T-helper 1 cell treated with Interleukin-12 subunit alpha and Interleukin-12 subunit beta and Interleukin-4 antibody, amounts not matched to agents 30 μg/mL and 1 μg/mL, for 36 hours (primary cell): ENCODE measurements at regions not wholly inside any gene's neighbourhood (a gene's known extent, or its start where the extent isn't known, plus 50 kb on each side); places are given as distances from the start of the nearest gene placed in this dataset.
"Not testable (repeated sequence)": the region's sequence is repeated elsewhere in the genome, so short reads cannot be mapped to it uniquely, and the experiment has no call there.

Experiments used
- H3K27ac Mint-ChIP-seq: one replicate; pipeline ENCODE4 v1.8.0; 2021; ENCODE audit warnings: mild to moderate bottlenecking, mixed read lengths
- H3K27me3 Mint-ChIP-seq: one replicate; pipeline ENCODE4 v1.8.0; 2021; ENCODE audit warnings: low read depth, mixed read lengths
- H3K36me3 Mint-ChIP-seq: one replicate; pipeline ENCODE4 v1.8.0; 2021; ENCODE audit warnings: low read depth, mixed read lengths
- H3K4me1 Mint-ChIP-seq: one replicate; pipeline ENCODE4 v1.8.0; 2021; ENCODE audit warnings: low read depth, mixed read lengths
- H3K4me3 Mint-ChIP-seq: one replicate; pipeline ENCODE4 v1.8.0; 2021; ENCODE audit warnings: mild to moderate bottlenecking, moderate library complexity, mixed read lengths
- H3K9me3 Mint-ChIP-seq: one replicate; pipeline ENCODE4 v1.8.0; 2021; ENCODE audit warnings: mixed read lengths

DNA sequence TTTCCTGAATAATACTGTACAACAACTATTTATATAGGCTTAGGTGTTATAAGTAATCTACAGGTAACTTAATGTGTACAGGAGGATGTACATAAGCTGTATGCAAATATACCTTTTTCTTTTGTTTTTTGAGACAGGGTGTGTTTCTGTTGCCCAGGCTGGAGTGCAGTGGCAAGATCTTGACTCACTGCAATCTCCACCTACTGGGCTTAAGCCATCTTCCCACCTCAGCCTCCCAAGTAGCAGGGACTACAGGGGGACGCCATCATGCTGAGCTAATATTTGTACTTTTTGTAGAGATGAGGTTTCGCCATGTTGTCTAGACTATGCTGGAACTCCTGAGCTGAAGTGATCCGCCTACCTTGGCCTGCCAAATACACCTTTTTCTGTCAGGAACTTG is 191.7 kb upstream of the ZNF217 start:
- Mint-ChIP-seq H3K4me1 (peaks cover 10% of the 10 kb centered on the region), H3K9me3 (no peaks in the 10 kb centered on the region), H3K27me3 (no peaks in the 10 kb centered on the region), H3K27ac (no peak overlapping the region), H3K36me3 (no peaks in the 10 kb centered on the region), H3K4me3 (no peak overlapping the region)

DNA sequence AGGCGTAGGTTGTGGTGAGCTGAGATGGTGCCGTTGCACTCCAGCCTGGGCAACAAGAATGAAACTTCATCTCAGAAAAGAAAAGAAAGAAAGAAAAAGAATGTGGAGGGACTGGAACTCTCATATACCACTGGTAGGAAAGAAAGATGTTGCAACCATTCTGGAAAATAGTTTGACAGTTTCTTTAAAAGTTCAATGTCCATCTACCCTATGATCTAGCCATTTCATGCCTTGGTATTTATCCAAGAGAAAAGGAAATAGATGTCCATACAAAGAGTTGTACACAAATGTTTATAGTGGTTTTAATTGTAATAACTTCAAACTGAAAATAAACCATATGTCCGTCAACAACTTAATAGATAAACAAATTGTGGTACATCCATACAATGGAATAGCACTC is 190.1 kb upstream of the ZNF217 start:
- no peaks in the 10 kb centered on the region for H3K27me3 Mint-ChIP-seq
- H3K9me3 Mint-ChIP-seq: no peaks in the 10 kb centered on the region
- H3K36me3 Mint-ChIP-seq: no peaks in the 10 kb centered on the region
- no peak overlapping the region for H3K27ac Mint-ChIP-seq
- H3K4me1 Mint-ChIP-seq: peaks cover 7% of the 10 kb centered on the region
- H3K4me3 Mint-ChIP-seq: no peak overlapping the region

DNA sequence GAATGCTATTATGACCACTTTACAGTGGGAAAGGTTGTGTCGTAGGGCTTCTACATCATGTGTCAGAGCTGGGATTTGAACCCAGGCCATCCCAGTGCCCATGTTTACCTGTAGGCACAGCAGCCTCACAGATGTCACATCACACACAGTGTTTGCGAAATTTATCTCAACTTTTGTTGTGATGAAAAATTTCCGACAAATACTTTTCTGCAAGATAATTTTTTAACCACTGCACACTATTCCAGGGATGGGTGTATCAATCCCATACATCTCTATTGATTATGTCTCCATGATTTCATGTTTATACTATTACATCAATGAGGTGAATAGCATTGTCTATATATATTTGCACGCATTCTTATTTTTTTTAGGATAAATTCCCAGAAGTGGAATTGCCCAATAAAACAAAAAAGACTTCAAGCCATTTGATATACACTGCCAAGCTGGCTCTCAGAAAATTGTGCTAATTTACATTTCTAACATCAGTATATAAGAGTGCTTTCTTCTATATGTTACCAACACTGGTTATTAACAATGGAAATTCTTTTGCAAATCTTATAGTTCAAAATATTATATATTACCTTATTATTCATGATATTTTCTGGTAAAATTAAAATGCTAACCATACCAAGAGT is 189.1 kb upstream of the ZNF217 start:
- Mint-ChIP-seq H3K4me1 (peaks cover 7% of the 10 kb centered on the region), H3K4me3 (no peak overlapping the region), H3K27me3 (no peaks in the 10 kb centered on the region), H3K36me3 (no peaks in the 10 kb centered on the region), H3K27ac (no peak overlapping the region), H3K9me3 (no peaks in the 10 kb centered on the region)

- Mint-ChIP-seq H3K27me3 (no peaks in the 10 kb centered on the region), H3K9me3 (no peaks in the 10 kb centered on the region), H3K4me3 (no peak overlapping the region), H3K36me3 (no peaks in the 10 kb centered on the region), H3K4me1 (peaks cover 2% of the 10 kb centered on the region), H3K27ac (no peak overlapping the region)
These were observed 186.2 kb upstream of the ZNF217 start for GRCh38 chr20:53779822-53780221.

DNA sequence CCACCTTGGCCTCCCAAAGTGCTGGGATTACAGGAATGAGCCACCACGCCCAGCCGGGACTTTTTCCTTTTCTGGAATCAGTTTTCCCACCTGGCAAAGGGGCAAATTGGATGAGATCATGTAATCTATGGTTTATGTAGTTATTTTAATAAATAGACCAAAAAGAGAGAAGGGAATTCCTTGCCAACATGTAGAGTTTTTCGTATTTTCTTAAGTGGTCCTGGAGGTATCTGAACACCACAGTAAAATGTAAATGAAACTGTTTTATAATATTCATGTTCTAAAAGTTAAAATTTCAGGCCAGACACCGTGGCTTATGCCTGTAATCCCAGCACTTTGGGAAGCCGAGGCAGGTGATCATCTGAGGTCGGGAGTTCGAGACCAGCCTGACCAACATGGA is 185.1 kb upstream of the ZNF217 start:
- Mint-ChIP-seq H3K27ac (no peak overlapping the region), H3K9me3 (no peaks in the 10 kb centered on the region), H3K36me3 (no peaks in the 10 kb centered on the region), H3K4me1 (peaks cover 2% of the 10 kb centered on the region), H3K27me3 (no peaks in the 10 kb centered on the region), H3K4me3 (no peak overlapping the region)

GRCh38 chr20:53778041-53778516 is 184.4 kb upstream of the ZNF217 start:
- H3K9me3 Mint-ChIP-seq: no peaks in the 10 kb centered on the region
- H3K4me1 Mint-ChIP-seq: peaks cover 2% of the 10 kb centered on the region
- H3K27ac Mint-ChIP-seq: no peak overlapping the region
- no peak overlapping the region for H3K4me3 Mint-ChIP-seq
- no peaks in the 10 kb centered on the region for H3K36me3 Mint-ChIP-seq
- H3K27me3 Mint-ChIP-seq: no peaks in the 10 kb centered on the region

DNA sequence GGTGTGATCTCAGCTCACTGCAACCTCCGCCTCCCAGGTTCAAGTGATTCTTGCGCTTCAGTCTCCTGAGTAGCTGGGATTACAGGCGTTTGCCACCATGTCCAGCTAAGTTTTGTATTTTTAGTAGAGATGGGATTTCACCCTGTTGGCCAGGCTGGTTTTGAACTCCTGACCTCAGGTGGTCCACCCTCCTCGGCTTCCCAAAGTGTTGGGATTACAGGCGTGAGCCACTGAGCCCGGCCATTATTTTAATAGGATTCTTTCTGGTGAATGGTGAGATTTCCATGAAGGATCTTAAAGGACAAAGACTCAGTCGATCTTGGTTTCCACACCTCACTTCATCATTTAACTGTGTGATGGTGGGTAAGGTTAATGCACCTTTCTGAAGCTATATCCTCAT is 183.8 kb upstream of the ZNF217 start:
- not testable (repeated sequence) for H3K4me3 Mint-ChIP-seq, H3K36me3 Mint-ChIP-seq, H3K27ac Mint-ChIP-seq, H3K9me3 Mint-ChIP-seq, H3K27me3 Mint-ChIP-seq, H3K4me1 Mint-ChIP-seq

DNA sequence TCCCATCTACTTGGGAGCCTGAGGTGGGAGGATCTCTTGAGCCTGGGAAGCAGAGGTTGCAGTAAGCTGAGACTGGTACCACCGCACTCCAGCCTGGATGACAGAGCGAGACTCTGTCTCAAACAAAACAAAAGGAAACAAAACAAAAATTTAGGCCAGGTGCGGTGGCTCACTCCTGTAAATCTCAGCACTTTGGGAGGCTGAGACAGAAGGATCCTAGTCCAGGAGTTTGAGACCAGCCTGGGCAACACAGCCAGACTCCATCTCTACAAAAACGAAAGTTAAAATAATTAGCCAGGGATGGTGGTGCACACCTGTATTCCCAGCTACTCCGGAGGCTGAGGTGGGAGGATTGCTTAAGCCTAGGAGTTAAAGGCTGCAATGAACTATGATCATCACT is 183.2 kb upstream of the ZNF217 start:
- H3K4me1 Mint-ChIP-seq: peaks cover 2% of the 10 kb centered on the region
- H3K27ac Mint-ChIP-seq: no peak overlapping the region
- no peaks in the 10 kb centered on the region for H3K36me3 Mint-ChIP-seq
- H3K4me3 Mint-ChIP-seq: no peak overlapping the region
- no peaks in the 10 kb centered on the region for H3K9me3 Mint-ChIP-seq
- no peaks in the 10 kb centered on the region for H3K27me3 Mint-ChIP-seq

- H3K36me3 Mint-ChIP-seq: no peaks in the 10 kb centered on the region
- H3K9me3 Mint-ChIP-seq: no peaks in the 10 kb centered on the region
- no peaks in the 10 kb centered on the region for H3K27me3 Mint-ChIP-seq
- no peak overlapping the region for H3K27ac Mint-ChIP-seq
- H3K4me1 Mint-ChIP-seq: peaks cover 2% of the 10 kb centered on the region
- no peak overlapping the region for H3K4me3 Mint-ChIP-seq
These were observed 181.0 kb upstream of the ZNF217 start for GRCh38 chr20:53774461-53775203.

- H3K4me1 Mint-ChIP-seq: peaks cover 2% of the 10 kb centered on the region
These were observed 180.3 kb upstream of the ZNF217 start for GRCh38 chr20:53773792-53774401.

DNA sequence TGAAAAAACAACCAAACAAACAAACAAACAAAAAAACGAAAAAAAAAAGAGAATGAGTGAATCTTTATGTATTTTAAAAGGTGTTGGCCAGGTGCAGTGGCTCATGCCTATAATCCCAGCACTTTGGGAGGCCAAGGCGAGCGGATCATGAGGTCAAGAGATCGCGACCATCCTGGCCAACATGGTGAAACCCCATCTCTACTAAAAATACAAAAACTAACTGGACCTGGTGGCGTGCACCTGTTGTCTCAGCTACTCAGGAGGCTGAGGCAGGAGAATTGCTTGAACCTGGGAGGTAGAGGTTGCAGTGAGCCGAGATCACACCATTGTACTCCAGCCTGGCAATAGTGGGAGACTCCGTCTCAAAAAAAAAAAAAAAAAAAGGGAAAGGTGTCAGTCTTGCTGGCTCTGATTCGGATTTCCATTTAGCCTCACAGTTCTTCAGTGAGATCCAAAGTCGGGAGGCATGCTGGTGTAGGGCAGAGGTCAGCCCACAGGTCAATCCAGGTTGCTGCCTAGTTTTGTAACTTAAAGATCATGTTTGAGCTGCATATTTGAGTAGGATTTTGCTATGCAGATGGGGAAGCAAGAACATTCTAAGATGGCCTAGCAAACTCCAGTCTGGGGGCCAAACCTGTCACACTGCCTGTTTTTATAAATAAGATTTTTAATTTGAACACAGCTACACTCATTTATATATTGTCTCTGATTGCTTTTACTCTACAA is 179.6 kb upstream of the ZNF217 start:
- not testable (repeated sequence) for H3K27ac Mint-ChIP-seq, H3K4me1 Mint-ChIP-seq, H3K27me3 Mint-ChIP-seq, H3K9me3 Mint-ChIP-seq, H3K36me3 Mint-ChIP-seq, H3K4me3 Mint-ChIP-seq

More at GRCh38 chr20:53773792-53774401, 180.3 kb upstream of the ZNF217 start:
- Mint-ChIP-seq H3K9me3 (no peaks in the 10 kb centered on the region), H3K36me3 (no peaks in the 10 kb centered on the region), H3K27me3 (no peaks in the 10 kb centered on the region), H3K4me3 (no peak overlapping the region), H3K27ac (no peak overlapping the region)

DNA sequence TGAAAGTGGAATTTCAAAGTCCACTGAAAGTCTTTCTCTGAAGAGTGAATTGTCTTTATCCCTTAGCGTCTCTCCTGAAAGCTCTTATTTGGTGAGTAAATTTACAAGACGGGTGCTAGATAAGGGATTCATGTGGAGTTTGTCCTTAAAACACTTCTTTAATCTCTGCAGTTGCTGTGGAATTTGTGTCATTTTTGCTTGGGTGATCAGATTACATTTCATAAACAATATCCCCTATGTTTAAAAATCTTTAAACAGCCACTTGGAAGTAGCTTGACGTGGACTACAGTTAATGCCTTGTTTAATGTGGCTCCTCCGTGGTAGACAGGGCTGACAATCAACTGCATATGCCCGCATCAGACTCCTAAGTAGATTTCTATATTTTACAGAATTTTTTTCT is 175.4 kb upstream of the ZNF217 start:
- Mint-ChIP-seq H3K27me3 (no peaks in the 10 kb centered on the region), H3K27ac (no peak overlapping the region), H3K36me3 (no peaks in the 10 kb centered on the region), H3K4me3 (no peak overlapping the region), H3K4me1 (peaks cover 12% of the 10 kb centered on the region), H3K9me3 (no peaks in the 10 kb centered on the region)

DNA sequence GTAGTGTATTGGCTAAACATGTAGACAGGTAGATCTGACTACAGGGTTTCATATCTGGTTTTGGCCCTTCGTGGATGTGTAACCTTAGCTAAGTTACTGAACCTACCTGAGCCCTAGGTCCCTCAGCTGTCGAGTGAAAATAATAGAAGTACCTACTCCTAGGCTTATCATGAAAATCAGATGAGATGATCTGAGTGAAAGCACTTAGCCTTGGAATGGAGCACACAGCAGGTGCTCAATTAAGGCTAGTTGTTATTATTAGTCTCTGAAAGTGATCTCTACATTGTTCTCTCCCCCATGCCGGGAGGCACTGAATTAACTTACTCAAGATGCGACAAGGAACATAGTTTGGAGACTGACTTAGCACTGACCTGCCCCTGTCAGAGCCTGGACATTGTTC is 174.7 kb upstream of the ZNF217 start:
- Mint-ChIP-seq H3K27ac (no peak overlapping the region), H3K4me1 (peaks cover 12% of the 10 kb centered on the region), H3K4me3 (no peak overlapping the region), H3K36me3 (no peaks in the 10 kb centered on the region), H3K27me3 (no peaks in the 10 kb centered on the region), H3K9me3 (no peaks in the 10 kb centered on the region)

- Mint-ChIP-seq H3K27ac (no peak overlapping the region), H3K4me3 (no peak overlapping the region), H3K9me3 (no peaks in the 10 kb centered on the region), H3K36me3 (no peaks in the 10 kb centered on the region), H3K27me3 (no peaks in the 10 kb centered on the region), H3K4me1 (peaks cover 12% of the 10 kb centered on the region)
These were observed 173.7 kb upstream of the ZNF217 start for GRCh38 chr20:53767206-53767930.
